A673 (cell line): ENCODE measurements at regions not wholly inside any gene's neighbourhood (a gene's known extent, or its start where the extent isn't known, plus 50 kb on each side); places are given as distances from the start of the nearest gene placed in this dataset.

Experiments
- CTCF ChIP-seq: fragments of 300-800, 200-600 bp; sonication (generic); conservative IDR thresholded peaks from 2 replicates; pipeline ENCODE4 v1.5.1; 2017; ENCODE audit warnings: low read depth, mild to moderate bottlenecking, antibody characterized with exemption, low read length, moderate library complexity, mixed read lengths
- EZH2 ChIP-seq: fragments of 200-600 bp; sonication (generic); IDR thresholded peaks from 2 replicates; pipeline ENCODE4 v1.6.1; 2017; ENCODE audit warnings: borderline replicate concordance, low read depth, mild to moderate bottlenecking, mixed read lengths, antibody characterized with exemption, low read length; ENCODE audit not compliant: poor library complexity, severe bottlenecking

GRCh38 chr1:181383695-181384094 is 99.6 kb upstream of the CACNA1E start:
- TF ChIP-seq EZH2 (no peak), CTCF (no peak)
